HEK293 (cell line): ENCODE measurements at regions not wholly inside any gene's neighbourhood (a gene's known extent, or its start where the extent isn't known, plus 50 kb on each side); places are given as distances from the start of the nearest gene placed in this dataset.
"Not testable (repeated sequence)": the region's sequence is repeated elsewhere in the genome, so short reads cannot be mapped to it uniquely, and the experiment has no call there.

Experiments used
- KLF7 ChIP-seq: fragments of 450-650 bp; formaldehyde crosslinking; IDR thresholded peaks from 2 replicates; pipeline ENCODE4 v1.5.1; 2016; ENCODE audit warnings: missing biosample characterization, missing genetic modification characterization, borderline replicate concordance
- KLF9 ChIP-seq: fragments of 450-650 bp; formaldehyde crosslinking; IDR thresholded peaks from 2 replicates; pipeline ENCODE4 v1.5.1; 2016; ENCODE audit warnings: missing biosample characterization, missing genetic modification characterization, low read depth
- MYNN ChIP-seq: fragments of 450-650 bp; formaldehyde crosslinking; IDR thresholded peaks from 2 replicates; pipeline ENCODE4 v1.5.1; 2016; ENCODE audit warnings: missing biosample characterization, missing genetic modification characterization, borderline replicate concordance
- ZFP37 ChIP-seq: fragments of 450-650 bp; formaldehyde crosslinking; IDR thresholded peaks from 2 replicates; pipeline ENCODE4 v1.5.1; 2016; ENCODE audit warnings: missing biosample characterization, missing genetic modification characterization
- ZNF24 ChIP-seq: fragments of 450-650 bp; formaldehyde crosslinking; IDR thresholded peaks from 2 replicates; pipeline ENCODE4 v1.5.1; 2016; ENCODE audit warnings: missing biosample characterization, missing genetic modification characterization
- ZNF555 ChIP-seq: fragments of 450-650 bp; formaldehyde crosslinking; conservative IDR thresholded peaks from 2 replicates; pipeline ENCODE4 v1.5.1; 2017; ENCODE audit warnings: missing biosample characterization, mild to moderate bottlenecking, missing genetic modification characterization, inconsistent platforms
- ZNF600 ChIP-seq: fragments of 450-650 bp; formaldehyde crosslinking; IDR thresholded peaks from 2 replicates; pipeline ENCODE4 v1.5.1; 2016; ENCODE audit warnings: missing biosample characterization, missing genetic modification characterization
- ZNF792 ChIP-seq: fragments of 450-650 bp; formaldehyde crosslinking; IDR thresholded peaks from 2 replicates; pipeline ENCODE4 v1.5.1; 2016; ENCODE audit warnings: missing biosample characterization, missing genetic modification characterization
- TF ChIP-seq, protein P1 (sequence below): fragments of 450-650 bp; formaldehyde crosslinking; IDR thresholded peaks from 2 replicates; pipeline ENCODE4 v1.5.1; 2016; ENCODE audit warnings: missing biosample characterization, missing genetic modification characterization, borderline replicate concordance
- TF ChIP-seq, protein P2 (sequence below): fragments of 450-650 bp; formaldehyde crosslinking; IDR thresholded peaks from 2 replicates; pipeline ENCODE4 v1.5.1; 2016; ENCODE audit warnings: missing biosample characterization, missing genetic modification characterization
- TF ChIP-seq, protein P3 (sequence below): fragments of 450-650 bp; formaldehyde crosslinking; IDR thresholded peaks from 2 replicates; pipeline ENCODE4 v1.5.1; 2016; ENCODE audit warnings: missing biosample characterization, missing genetic modification characterization, borderline replicate concordance

DNA sequence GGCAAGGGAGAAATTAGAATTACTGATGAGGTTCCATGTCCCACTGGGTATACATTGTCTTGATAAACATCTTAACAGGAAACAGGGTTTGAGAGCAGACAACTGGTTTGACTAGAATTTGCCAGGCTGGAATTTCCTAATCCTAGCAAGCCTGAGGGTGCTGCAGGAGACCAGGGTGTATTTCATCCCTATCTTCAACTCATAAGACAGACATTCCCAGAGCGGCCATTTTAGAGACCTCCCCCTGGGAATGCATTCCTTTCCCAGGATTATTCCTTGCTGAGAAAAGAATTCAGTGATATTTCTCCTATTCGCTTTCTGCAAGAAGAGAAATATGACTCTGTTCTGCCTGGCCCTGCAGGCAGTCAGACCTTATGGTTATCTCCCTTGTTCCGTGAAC lies 859.3 kb upstream of the GBE1 start:
- TF ChIP-seq, protein P1, sequence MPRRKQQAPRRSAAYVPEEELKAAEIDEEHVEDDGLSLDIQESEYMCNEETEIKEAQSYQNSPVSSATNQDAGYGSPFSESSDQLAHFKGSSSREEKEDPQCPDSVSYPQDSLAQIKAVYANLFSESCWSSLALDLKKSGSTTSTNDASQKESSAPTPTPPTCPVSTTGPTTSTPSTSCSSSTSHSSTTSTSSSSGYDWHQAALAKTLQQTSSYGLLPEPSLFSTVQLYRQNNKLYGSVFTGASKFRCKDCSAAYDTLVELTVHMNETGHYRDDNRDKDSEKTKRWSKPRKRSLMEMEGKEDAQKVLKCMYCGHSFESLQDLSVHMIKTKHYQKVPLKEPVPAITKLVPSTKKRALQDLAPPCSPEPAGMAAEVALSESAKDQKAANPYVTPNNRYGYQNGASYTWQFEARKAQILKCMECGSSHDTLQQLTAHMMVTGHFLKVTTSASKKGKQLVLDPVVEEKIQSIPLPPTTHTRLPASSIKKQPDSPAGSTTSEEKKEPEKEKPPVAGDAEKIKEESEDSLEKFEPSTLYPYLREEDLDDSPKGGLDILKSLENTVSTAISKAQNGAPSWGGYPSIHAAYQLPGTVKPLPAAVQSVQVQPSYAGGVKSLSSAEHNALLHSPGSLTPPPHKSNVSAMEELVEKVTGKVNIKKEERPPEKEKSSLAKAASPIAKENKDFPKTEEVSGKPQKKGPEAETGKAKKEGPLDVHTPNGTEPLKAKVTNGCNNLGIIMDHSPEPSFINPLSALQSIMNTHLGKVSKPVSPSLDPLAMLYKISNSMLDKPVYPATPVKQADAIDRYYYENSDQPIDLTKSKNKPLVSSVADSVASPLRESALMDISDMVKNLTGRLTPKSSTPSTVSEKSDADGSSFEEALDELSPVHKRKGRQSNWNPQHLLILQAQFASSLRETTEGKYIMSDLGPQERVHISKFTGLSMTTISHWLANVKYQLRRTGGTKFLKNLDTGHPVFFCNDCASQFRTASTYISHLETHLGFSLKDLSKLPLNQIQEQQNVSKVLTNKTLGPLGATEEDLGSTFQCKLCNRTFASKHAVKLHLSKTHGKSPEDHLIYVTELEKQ (tag by site-specific recombination): not testable (repeated sequence)
- not testable (repeated sequence) for TF ChIP-seq ZNF555; KLF7 (tag by site-specific recombination); ZNF24; ZNF792; KLF9; MYNN (tag by site-specific recombination); ZNF600 (tag by site-specific recombination); ZFP37 (tag by site-specific recombination)
- TF ChIP-seq, protein P2, sequence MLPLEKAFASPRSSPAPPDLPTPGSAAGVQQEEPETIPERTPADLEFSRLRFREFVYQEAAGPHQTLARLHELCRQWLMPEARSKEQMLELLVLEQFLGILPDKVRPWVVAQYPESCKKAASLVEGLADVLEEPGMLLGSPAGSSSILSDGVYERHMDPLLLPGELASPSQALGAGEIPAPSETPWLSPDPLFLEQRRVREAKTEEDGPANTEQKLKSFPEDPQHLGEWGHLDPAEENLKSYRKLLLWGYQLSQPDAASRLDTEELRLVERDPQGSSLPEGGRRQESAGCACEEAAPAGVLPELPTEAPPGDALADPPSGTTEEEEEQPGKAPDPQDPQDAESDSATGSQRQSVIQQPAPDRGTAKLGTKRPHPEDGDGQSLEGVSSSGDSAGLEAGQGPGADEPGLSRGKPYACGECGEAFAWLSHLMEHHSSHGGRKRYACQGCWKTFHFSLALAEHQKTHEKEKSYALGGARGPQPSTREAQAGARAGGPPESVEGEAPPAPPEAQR (tag by site-specific recombination): not testable (repeated sequence)
- TF ChIP-seq, protein P3, sequence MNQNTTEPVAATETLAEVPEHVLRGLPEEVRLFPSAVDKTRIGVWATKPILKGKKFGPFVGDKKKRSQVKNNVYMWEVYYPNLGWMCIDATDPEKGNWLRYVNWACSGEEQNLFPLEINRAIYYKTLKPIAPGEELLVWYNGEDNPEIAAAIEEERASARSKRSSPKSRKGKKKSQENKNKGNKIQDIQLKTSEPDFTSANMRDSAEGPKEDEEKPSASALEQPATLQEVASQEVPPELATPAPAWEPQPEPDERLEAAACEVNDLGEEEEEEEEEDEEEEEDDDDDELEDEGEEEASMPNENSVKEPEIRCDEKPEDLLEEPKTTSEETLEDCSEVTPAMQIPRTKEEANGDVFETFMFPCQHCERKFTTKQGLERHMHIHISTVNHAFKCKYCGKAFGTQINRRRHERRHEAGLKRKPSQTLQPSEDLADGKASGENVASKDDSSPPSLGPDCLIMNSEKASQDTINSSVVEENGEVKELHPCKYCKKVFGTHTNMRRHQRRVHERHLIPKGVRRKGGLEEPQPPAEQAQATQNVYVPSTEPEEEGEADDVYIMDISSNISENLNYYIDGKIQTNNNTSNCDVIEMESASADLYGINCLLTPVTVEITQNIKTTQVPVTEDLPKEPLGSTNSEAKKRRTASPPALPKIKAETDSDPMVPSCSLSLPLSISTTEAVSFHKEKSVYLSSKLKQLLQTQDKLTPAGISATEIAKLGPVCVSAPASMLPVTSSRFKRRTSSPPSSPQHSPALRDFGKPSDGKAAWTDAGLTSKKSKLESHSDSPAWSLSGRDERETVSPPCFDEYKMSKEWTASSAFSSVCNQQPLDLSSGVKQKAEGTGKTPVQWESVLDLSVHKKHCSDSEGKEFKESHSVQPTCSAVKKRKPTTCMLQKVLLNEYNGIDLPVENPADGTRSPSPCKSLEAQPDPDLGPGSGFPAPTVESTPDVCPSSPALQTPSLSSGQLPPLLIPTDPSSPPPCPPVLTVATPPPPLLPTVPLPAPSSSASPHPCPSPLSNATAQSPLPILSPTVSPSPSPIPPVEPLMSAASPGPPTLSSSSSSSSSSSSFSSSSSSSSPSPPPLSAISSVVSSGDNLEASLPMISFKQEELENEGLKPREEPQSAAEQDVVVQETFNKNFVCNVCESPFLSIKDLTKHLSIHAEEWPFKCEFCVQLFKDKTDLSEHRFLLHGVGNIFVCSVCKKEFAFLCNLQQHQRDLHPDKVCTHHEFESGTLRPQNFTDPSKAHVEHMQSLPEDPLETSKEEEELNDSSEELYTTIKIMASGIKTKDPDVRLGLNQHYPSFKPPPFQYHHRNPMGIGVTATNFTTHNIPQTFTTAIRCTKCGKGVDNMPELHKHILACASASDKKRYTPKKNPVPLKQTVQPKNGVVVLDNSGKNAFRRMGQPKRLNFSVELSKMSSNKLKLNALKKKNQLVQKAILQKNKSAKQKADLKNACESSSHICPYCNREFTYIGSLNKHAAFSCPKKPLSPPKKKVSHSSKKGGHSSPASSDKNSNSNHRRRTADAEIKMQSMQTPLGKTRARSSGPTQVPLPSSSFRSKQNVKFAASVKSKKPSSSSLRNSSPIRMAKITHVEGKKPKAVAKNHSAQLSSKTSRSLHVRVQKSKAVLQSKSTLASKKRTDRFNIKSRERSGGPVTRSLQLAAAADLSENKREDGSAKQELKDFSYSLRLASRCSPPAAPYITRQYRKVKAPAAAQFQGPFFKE: not testable (repeated sequence)
